M059J (cell line): ENCODE measurements at regions not wholly inside any gene's neighbourhood (a gene's known extent, or its start where the extent isn't known, plus 50 kb on each side); places are given as distances from the start of the nearest gene placed in this dataset.

ENCODE experiments used
- DNase-seq: peaks from one replicate; pipeline ENCODE4 v3.0.0-alpha.2; 2012; ENCODE audit warnings: low read depth

GRCh38 chr15:77764095-77764494 lies 131.4 kb upstream of the LINGO1 start:
- DNase-seq: no peak

GRCh38 chr15:77762747-77763355 lies 130.1 kb upstream of the LINGO1 start:
- DNase-seq: no peak

GRCh38 chr15:77759896-77760592 lies 127.3 kb upstream of the LINGO1 start:
- peak; percentile 20 for DNase-seq

DNA sequence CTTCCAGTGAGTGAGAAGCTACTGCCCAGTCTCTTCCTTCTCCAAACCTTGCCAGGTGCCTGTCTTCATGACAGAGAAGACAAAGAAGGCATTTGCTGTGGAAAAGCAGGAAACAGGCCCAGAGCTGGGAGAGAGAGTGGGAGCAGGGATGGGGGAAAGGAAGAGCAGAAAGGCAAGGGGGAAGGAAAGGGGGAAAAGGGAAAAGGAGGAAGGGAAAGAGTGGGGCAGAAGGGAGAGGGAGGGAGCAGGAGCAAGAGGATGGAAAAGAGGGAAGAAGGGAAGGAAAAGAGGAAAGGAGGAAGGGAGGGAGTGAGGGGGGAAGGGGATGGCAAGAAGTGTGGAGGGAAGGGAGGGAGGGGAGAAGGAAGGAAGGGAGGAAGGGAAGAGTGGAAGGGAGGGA lies 121.2 kb upstream of the LINGO1 start:
- no peak for DNase-seq

DNA sequence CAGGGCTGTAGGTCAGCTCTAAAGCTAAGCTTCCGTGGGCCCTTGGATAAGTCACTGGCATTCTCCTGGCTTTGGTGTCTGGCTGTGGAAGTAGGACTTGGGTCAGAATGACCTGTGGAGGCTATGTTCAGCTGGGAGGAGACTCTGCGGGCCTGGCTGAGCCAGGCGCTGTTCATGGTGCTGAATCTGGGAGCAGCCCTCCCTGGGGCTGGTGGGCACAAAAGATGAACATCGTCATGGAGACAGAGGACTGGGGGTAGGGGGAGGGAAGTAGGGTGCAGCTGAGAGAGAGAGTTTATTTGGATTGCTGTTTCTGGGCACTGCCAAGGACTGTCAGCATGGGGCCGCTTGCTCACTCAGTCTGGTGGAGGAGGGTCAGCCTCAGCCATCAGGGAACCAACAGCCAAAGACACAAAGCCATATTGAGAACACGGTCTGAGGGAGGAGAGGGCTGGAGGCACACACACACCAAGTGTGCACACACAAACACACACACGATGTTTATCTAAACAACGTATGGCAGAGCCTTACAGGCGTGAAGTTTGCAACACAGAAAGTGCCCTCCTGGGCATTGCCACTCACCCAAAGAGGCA lies 120.7 kb upstream of the LINGO1 start:
- peak; percentile 20 for DNase-seq

DNA sequence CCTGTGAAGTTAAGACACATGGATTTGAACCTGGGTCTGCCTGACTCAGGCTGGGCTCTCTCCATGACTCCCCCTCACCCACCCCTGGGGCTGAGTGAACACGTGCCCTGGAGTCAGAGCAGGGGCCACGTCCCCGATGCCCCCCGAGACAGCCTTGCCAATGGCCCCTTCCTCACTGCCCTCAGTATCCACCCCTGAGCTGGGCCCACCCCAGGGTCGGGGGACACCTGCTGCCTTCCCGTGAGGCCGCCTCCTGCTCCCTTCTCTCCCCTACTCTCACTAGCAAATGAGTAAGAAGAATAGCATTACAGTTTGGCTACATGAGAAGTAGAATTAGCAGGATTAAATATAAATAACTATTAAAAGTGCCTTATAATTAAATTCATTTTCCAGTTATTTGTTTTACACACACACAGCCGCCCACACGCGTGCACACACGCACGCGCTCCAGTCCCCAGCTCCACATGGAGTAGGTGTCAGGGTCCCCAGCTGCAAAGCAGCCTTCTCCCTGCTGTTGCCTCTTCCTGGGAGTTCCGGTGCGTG lies 117.4 kb upstream of the LINGO1 start:
- DNase-seq: no peak

DNA sequence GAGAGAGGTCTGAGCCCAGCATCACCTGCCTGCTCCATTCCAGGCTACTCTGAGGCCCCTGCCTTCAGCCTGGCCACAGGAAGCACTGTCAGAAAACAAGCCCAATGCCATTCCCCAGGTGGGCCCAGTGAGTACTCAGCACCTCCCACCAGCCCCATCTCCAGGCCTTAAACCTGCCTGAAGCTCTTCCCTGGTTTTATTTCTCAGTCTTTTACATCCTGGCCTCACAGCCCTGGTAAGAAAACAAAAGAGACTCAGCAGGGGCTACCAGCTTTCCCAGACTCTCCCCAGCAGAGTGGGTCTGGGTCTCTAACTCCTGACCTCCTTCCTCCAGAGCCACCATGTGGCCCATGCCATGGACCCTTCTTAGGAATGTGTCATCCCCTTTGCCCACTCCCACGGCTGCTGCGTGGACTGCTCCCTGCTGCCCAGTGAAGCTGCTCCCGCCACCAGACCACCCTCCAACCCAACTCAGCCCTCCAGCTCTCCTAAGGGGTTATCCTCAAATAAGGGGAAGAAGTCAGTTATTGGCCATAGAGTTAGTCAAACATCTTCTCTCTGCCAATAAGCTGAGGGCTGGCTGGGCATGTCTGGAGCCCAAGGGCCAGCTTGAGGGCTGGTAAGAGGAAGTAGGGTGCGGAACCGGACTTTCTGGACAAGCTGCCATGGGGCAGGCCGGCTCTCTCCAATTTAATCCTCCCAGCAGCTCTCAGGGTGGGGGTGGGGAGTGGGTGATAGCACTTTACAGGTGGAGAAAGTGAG lies 116.7 kb upstream of the LINGO1 start:
- no peak for DNase-seq

- peak; percentile 12 for DNase-seq
These were observed 115.7 kb upstream of the LINGO1 start for GRCh38 chr15:77748078-77749064.

DNA sequence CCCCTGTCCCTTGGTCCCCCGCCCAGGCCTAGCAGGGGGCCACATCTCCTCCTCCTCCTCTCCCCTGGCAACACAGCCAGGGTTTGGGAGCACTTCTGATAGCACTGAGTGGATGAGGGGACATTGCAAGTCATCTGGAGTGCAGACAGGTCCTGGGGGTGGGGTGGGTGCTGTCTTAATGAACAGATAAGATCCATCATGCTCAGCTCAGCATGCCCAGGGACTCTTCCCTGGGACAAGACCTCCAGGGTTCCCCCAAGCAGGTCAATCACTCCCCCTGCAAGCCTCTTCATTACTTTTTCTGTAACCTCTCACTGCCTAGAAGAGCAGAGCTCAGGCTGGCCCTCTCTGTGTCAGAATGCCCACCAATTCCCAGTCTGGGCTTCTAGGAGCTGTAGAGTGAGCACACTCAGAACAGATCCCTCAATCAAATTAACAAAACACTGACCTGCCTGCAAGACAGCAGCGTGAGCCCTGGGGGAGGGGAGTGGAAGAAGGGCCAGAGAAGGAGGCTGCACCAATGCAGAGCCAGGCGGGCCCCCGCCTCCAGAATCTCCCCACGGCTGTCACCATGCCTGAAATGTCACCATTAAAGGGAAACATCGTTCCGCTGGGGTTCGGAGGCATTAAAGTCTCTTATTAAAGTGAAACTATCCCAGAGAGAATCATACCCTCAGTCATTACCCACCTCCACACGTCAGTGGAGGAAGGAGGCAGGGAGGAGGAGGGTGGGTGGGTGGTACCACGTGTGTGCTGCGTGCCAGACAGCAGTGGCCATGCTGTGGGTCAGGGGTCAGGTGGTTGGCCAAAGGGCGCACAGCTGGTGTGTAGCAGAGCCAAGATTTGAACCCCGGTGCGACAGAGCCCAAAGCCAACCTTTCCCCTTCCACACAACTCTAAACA lies 114.7 kb upstream of the LINGO1 start:
- no peak for DNase-seq

DNA sequence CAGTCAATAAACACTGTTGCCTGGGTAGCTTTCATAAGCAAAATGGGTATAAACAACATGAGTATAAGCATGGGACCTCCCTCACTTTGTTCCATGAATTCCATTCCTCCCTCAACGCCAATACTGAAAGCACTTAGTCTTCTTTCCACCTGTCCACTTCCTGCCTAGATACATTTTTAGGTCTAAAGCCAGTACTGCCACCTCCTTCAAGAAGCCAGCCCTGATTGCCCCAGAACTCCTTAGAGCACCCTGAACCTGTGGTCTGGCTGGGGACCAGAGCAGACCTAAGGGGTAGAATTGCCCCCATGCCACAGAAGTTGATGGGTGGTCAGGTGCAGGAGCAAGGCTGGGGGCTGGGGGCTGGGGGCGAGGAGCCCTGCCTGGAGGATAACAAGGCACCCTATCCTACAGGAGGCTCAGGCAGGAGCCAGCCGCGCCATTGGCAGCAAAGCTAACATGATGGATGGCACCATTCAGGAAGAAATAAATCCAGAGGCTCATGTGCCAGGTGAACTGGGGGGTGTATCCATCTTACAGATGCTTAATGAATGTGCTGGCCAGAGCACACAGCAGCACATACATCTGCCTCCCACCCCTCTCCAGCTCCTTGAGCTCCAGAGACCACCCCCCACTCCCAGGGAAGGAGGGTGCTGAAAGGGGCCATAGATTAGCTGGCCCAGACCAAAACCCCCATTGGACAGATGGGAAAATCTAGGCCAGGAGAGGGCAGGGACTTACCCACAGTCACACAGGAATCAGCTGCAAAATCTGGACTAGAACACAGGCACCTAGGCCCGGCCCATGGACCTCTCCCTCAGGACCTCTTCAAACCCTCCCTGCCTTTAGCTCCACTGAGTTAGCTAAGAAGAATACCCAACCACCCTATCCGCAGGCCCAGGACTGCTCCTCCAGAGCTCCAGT lies 113.8 kb upstream of the LINGO1 start:
- DNase-seq: no peak

DNA sequence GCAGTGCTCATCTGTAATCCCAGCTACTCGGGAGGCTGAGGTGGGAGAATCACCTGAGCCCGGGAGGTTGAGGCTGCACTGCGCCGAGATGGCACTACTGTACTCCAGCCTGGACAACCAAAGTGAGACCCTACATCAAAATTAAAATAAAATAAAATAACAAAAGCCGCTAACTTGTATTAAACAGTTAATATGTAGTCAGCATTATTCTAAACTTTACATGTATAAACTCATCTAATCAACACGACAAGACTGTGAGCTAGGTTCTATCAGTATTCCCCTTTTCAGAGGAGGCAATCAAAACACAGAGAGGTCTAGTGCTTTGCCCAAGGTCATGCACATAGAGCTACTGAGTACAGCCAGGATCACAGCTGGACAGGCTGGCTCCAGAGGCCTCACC lies 111.7 kb upstream of the LINGO1 start:
- no peak for DNase-seq

GRCh38 chr15:77742570-77742969 lies 109.9 kb upstream of the LINGO1 start:
- DNase-seq: no peak

GRCh38 chr15:77742127-77742526 lies 109.4 kb upstream of the LINGO1 start:
- no peak for DNase-seq

DNA sequence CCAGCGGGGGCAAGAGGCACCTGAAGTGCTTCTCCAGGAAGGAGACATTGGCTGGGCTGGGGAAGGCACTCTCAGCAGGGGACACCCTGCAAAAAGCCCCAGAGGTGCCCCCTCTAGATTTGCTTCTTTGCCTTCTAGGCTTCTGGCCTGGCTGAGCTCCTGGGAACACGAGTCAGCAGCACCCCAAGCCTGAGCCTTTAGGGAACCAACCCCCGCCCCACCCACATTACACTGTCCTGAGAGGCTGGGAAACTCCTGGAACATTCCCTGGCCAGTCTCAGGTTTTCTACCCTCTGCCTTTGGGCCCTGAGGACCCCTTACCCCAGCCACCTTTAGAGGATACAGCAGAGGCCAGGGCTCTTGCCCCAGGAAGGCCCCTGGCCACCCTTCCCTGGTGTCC lies 108.4 kb upstream of the LINGO1 start:
- no peak for DNase-seq

DNA sequence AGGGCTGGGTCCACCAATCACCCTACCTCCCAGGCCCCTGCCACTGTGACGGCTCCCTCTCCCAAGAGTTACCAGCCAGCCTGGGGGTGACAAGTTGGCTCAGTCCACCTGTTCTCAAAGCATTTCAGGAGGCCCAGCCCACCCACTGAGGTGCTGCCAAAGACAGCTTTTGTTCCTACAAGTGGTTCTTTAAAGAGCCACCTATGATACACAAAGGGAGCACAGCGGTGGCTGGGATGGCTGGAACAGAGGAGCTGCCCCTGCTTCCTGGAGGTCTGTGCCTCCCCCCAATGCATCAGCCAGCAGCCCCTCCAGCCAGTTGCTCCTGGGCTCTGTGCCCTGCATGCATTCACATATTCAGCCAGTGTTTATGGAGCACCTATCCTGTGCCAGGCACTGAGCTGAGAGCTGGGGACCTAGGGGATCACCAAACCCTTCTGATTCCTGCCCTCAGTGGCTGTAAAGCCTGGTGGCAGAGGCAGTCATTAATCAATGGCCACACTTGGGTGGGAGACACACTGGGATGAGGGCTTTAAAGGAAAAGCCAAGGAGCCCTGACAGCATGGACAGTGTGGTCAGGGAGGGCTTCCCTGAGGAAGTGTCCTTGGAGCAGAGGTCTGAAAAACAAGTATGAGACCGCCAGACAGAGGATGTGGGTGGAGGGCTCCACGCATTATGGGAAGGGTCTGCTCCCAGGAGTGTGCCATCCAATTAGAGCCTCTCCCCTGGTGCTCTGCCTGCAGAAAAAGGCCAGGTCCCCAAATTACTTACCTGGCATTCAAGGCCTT lies 107.1 kb upstream of the LINGO1 start:
- DNase-seq: no peak

GRCh38 chr15:77738441-77739302 lies 106.0 kb upstream of the LINGO1 start:
- no peak for DNase-seq

GRCh38 chr15:77738038-77738370 lies 105.3 kb upstream of the LINGO1 start:
- DNase-seq: no peak
